Lower lobe of right lung (tissue), 2 donors: ENCODE measurements at regions not wholly inside any gene's neighbourhood (a gene's known extent, or its start where the extent isn't known, plus 50 kb on each side); places are given as distances from the start of the nearest gene placed in this dataset.

Source experiments
- ATAC-seq, 2 donors: fragments of 200-7000 bp; cut with Tn5 transposase; one replicate each; pipeline ENCODE4 v1.9.1; 2020 to 2022; ENCODE audit warnings: mild to moderate bottlenecking in 2 of 2, moderate library complexity in 2 of 2
- DNase-seq: peaks from one replicate; pipeline ENCODE4 v3.0.0-alpha.2; 2020
- H3K27ac ChIP-seq: fragments of 200-600 bp; one replicate; pipeline ENCODE4 v1.8.0; 2022
- H3K27me3 ChIP-seq: fragments of 200-600 bp; one replicate; pipeline ENCODE4 v1.8.0; 2022; ENCODE audit warnings: low read depth
- H3K36me3 ChIP-seq: fragments of 200-600 bp; one replicate; pipeline ENCODE4 v1.8.0; 2022; ENCODE audit warnings: mild to moderate bottlenecking
- H3K4me1 ChIP-seq: fragments of 200-600 bp; one replicate; pipeline ENCODE4 v1.8.0; 2022
- H3K4me3 ChIP-seq: fragments of 200-600 bp; one replicate; pipeline ENCODE4 v1.8.0; 2022; ENCODE audit warnings: mild to moderate bottlenecking
- H3K9me3 ChIP-seq: fragments of 200-600 bp; one replicate; pipeline ENCODE4 v1.8.0; 2022
- intact Hi-C: fragments of 100-400 bp; cut with DNase I; formaldehyde crosslinking; loops from one replicate; pipeline ENCODE4 v1.11.0; 2022
- TF ChIP-seq, protein P1 (sequence below): fragments of 200-600 bp; IDR thresholded peaks from one replicate; pipeline ENCODE4 v1.8.0; 2022; ENCODE audit warnings: antibody characterized with exemption, mild to moderate bottlenecking
- donor health status: DM: no; HTN: yes; CAD: no; lungs with severe emphysema.

DNA sequence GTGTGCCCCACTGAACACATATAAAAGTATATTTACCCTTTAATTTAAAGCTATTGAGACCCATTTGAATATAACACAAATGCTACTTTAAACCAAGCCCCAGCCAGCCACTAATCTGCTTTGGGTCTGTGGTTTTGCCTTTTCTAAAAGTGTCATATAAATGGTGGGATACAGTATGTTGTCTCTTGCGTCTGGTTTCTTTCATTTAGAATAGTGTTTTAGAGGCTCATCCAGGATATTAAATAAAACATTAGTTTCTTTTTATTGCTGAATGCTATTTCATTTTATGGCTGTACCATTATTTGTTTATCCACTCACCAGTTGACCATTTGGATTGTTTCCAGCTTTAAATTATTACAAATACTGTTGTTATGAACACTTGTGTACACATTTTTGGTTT lies 290.5 kb upstream of the SORL1-AS1 start:
- DNase-seq (no peak), ATAC-seq (no peak)
- Histone ChIP-seq H3K4me3 (no peak overlapping the region), H3K4me1 (no peaks in the 10 kb centered on the region), H3K36me3 (no peaks in the 10 kb centered on the region), H3K27me3 (no peaks in the 10 kb centered on the region), H3K27ac (no peak overlapping the region), H3K9me3 (no peaks in the 10 kb centered on the region)
- intact Hi-C loops = no loop called here
- TF ChIP-seq, protein P1, sequence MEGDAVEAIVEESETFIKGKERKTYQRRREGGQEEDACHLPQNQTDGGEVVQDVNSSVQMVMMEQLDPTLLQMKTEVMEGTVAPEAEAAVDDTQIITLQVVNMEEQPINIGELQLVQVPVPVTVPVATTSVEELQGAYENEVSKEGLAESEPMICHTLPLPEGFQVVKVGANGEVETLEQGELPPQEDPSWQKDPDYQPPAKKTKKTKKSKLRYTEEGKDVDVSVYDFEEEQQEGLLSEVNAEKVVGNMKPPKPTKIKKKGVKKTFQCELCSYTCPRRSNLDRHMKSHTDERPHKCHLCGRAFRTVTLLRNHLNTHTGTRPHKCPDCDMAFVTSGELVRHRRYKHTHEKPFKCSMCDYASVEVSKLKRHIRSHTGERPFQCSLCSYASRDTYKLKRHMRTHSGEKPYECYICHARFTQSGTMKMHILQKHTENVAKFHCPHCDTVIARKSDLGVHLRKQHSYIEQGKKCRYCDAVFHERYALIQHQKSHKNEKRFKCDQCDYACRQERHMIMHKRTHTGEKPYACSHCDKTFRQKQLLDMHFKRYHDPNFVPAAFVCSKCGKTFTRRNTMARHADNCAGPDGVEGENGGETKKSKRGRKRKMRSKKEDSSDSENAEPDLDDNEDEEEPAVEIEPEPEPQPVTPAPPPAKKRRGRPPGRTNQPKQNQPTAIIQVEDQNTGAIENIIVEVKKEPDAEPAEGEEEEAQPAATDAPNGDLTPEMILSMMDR = no peak

DNA sequence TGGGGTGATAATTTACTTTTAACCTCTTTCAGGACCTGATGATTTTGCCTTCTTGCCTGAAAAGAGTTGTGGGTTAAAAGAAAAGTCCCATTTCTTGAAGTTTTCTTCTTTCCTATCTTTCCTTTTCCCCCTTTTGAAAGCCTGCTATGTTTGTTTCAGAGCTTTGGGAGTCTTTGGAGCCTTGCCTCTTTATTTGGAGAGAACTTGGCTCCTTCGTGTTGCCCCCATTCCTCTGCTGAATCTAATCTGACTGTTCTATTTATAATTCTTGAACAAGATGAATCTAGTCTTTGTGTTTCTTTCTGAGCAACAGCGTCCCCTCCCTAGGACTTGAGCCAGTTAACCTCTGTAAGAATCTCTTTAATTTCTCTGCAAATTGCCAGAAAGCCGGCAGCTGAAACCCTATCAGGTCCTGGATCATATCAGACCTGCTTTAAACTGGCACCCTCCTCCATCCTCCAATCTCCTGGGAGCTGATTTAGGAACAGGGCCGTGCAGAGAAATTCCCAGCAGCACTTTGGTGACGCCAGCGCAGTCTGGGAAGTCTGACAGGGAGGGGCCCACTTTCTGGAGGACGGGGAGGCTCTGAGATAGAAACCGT lies 289.1 kb upstream of the SORL1-AS1 start:
- TF ChIP-seq, protein P1 = no peak
- intact Hi-C loops = no loop called here
- Histone ChIP-seq H3K4me3 (no peak overlapping the region), H3K9me3 (no peaks in the 10 kb centered on the region), H3K27me3 (no peaks in the 10 kb centered on the region), H3K36me3 (no peaks in the 10 kb centered on the region), H3K27ac (peak overlapping the region; percentile 58), H3K4me1 (no peaks in the 10 kb centered on the region)
- ATAC-seq (peak; percentile 25 to 35), DNase-seq (no peak)

DNA sequence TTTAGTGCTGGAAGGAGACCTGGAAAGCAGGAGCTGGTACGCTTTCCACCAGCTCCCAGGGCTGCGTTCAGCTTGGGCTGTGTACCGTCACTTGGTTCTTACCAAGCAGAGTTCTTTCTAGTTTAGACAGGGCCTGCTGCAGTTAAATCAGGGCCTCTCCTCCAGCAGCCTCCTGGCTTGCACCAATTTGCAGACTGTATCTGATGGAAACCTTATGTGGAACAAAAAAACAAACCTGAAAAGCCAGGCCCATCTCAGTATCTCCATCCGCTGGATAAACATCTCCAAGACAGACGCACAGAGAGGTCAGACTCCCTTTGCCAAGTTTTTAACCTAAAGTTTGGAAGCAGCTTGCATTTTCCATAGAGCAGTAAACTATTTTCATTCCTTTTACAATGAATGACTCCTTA lies 288.6 kb upstream of the SORL1-AS1 start:
- Histone ChIP-seq H3K27me3 (no peaks in the 10 kb centered on the region), H3K36me3 (no peaks in the 10 kb centered on the region), H3K27ac (peak overlapping the region; percentile 58), H3K4me3 (no peak overlapping the region), H3K4me1 (no peaks in the 10 kb centered on the region), H3K9me3 (no peaks in the 10 kb centered on the region)
- intact Hi-C loops = no loop called here
- ATAC-seq (no peak), DNase-seq (no peak)
- TF ChIP-seq, protein P1 = no peak

DNA sequence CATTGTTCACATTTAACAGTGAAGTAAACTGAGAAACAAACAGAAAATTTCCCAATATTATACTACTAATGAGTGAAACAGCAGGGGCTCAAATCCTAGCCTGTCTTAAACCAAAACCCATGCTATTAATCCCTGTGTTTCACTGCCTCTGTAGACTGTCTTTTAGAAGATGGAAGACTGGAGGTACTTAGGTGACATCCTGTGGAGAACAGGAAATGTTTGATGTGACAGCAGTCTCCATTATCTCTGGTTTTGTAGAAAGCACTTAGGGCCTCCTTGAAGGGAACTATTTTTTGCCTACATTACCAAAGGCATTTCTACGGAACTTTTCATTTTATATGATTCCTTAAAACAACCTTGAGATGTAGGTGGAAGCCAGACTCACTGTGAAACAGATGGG lies 288.1 kb upstream of the SORL1-AS1 start:
- no peaks in the 10 kb centered on the region for H3K27me3 ChIP-seq
- H3K36me3 ChIP-seq = no peaks in the 10 kb centered on the region
- no peaks in the 10 kb centered on the region for H3K4me1 ChIP-seq
- TF ChIP-seq, protein P1 = no peak
- intact Hi-C loops = no loop called here
- DNase-seq (no peak), ATAC-seq (no peak)
- no peaks in the 10 kb centered on the region for H3K9me3 ChIP-seq
- no peak overlapping the region for H3K4me3 ChIP-seq
- H3K27ac ChIP-seq = peak overlapping the region; percentile 58

DNA sequence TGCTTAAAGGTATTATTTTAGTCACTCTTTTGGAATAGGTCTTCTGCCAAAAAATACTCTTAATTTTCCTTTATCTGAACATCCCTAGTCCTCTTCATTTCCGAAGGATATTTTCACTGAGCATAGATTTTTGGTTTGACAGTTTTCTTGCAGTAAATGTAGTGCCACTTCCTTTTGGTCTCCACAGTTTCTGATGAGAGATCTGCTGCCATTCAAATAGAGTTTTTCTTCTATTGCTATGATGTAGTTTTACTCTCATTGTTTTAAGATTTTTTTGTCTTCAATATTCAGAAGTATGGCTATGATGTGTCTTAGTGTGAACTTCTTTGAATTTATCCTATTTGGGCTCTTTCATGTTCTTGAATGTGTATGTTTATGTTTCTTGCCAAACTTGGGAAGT lies 281.1 kb upstream of the SORL1-AS1 start:
- DNase-seq (no peak), ATAC-seq (no peak)
- Histone ChIP-seq H3K4me1 (no peaks in the 10 kb centered on the region), H3K4me3 (no peak overlapping the region), H3K27ac (no peak overlapping the region), H3K9me3 (peaks cover 8% of the 10 kb centered on the region), H3K36me3 (no peaks in the 10 kb centered on the region), H3K27me3 (no peaks in the 10 kb centered on the region)
- TF ChIP-seq, protein P1 = no peak
- intact Hi-C loops = no loop called here
